LNCaP clone FGC (cell line): ENCODE measurements at regions not wholly inside any gene's neighbourhood (a gene's known extent, or its start where the extent isn't known, plus 50 kb on each side); places are given as distances from the start of the nearest gene placed in this dataset.

ENCODE experiments used
- DNase-seq: peaks from one replicate; pipeline ENCODE4 v3.0.0-alpha.2; 2011; ENCODE audit warnings: low read depth
- H3K4me3 ChIP-seq: 2 replicates; pipeline ENCODE4 v1.5.1; 2011; ENCODE audit warnings: mild to moderate bottlenecking, low read depth, low read length, control low read depth
- CTCF ChIP-seq: IDR thresholded peaks from 2 replicates; pipeline ENCODE4 v1.5.1; 2012; ENCODE audit warnings: mild to moderate bottlenecking; ENCODE audit not compliant: control insufficient read depth, insufficient read depth; ENCODE audit errors: extremely low read depth

GRCh38 chr12:89263900-89264299 lies 88.4 kb downstream of the DUSP6 start:
- no peak for TF ChIP-seq CTCF
- no peak overlapping the region for H3K4me3 ChIP-seq
- no peak for DNase-seq

GRCh38 chr12:89262855-89263552 lies 89.3 kb downstream of the DUSP6 start:
- no peak for DNase-seq
- no peak for TF ChIP-seq CTCF
- no peak overlapping the region for H3K4me3 ChIP-seq

GRCh38 chr12:89261982-89262381 lies 90.3 kb downstream of the DUSP6 start:
- peak; percentile 54 for DNase-seq
- no peak for TF ChIP-seq CTCF
- no peak overlapping the region for H3K4me3 ChIP-seq

GRCh38 chr12:89260841-89261637 lies 91.3 kb downstream of the DUSP6 start:
- no peak overlapping the region for H3K4me3 ChIP-seq
- TF ChIP-seq CTCF, result no peak
- DNase-seq, result no peak

- no peak overlapping the region for H3K4me3 ChIP-seq
- DNase-seq, result no peak
- no peak for TF ChIP-seq CTCF
Observed at GRCh38 chr12:89259821-89260220, 92.5 kb downstream of the DUSP6 start.

- no peak for TF ChIP-seq CTCF
- no peak overlapping the region for H3K4me3 ChIP-seq
- no peak for DNase-seq
Observed at GRCh38 chr12:89258240-89258969, 93.9 kb downstream of the DUSP6 start.
